HG02571 (cell line): ENCODE measurements at regions not wholly inside any gene's neighbourhood (a gene's known extent, or its start where the extent isn't known, plus 50 kb on each side); places are given as distances from the start of the nearest gene placed in this dataset.
"Not testable (repeated sequence)": the region's sequence is repeated elsewhere in the genome, so short reads cannot be mapped to it uniquely, and the experiment has no call there.

Experiments
- ATAC-seq: cut with Tn5 transposase; IDR thresholded peaks from one replicate; pipeline ENCODE4 v1.9.1; 2021; ENCODE audit warnings: mild to moderate bottlenecking, moderate library complexity; ENCODE audit not compliant: unreplicated experiment

DNA sequence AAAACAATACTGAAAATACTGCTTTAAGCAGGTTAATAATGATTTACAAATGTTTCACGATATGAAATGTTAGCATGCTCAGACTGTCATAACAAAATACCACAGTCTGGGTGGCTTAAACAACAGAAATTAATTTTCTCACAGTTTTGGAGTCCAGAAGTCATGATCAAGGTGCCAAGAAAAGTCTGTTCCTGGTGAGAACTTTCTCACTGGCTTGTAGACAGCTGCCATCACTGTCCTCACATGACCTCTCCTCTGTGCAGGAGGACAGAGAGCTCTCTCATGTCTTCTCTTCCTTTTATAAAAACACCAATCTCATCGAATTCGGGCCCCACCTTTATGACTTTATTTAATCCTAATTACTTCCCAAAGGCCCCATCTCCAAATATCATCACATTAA, 426.7 kb downstream of the KLHL13 start:
- no peak for ATAC-seq

DNA sequence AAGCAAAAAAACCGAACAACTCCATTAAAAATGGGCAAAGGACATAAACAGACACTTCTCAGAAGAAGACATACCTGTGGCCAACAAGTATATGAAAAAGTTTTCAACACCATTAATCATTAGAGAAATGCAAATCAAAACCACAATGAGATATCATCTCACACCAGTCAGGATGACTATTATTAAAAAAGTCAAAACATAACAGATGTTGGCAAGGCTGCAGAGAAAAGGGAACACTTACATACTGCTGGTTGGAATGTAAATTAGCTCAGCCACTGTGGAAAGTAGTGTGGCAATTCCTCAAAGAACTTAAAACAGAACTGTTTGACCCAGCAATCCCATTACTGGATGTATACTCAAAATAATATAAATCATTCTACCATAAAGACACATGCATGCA, 436.3 kb downstream of the KLHL13 start:
- ATAC-seq = no peak

DNA sequence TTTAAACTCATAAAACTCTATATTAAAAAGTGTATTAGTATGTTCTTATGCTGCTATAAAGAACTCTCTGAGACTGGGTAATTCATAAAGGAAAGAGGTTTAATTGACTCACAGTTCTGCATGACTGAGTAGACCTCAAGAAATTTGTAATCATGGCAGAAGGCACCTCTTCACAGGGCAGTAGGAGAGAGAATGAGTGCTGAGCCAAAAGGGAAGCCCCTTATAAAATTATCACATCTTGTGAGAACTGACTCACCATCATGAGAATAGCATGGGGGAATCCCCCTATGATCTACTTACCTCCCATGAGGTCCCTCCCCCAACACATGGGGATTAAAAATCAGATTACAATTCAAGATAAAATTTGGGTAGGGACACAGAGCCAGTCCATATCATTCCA, 463.2 kb downstream of the KLHL13 start:
- ATAC-seq = no peak

DNA sequence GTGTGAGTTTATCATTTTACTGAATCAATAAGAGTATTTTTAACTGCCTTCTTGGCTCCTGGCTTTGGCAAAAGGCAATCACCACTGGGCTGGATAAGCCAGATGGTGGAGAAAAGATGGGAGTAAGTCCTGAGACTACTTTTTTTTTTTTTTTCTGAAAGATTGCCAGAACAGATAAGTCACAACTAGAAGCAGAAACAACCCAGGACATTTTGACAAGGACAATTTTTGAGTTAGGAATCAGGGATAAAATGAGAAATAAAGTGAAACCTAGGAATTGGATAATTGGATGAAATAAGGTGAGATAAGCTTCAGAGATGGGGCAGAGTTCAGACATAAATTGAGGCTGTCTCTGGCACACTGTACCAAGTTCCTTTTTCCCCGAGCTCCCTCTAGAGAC, 471.0 kb downstream of the KLHL13 start:
- no peak for ATAC-seq

DNA sequence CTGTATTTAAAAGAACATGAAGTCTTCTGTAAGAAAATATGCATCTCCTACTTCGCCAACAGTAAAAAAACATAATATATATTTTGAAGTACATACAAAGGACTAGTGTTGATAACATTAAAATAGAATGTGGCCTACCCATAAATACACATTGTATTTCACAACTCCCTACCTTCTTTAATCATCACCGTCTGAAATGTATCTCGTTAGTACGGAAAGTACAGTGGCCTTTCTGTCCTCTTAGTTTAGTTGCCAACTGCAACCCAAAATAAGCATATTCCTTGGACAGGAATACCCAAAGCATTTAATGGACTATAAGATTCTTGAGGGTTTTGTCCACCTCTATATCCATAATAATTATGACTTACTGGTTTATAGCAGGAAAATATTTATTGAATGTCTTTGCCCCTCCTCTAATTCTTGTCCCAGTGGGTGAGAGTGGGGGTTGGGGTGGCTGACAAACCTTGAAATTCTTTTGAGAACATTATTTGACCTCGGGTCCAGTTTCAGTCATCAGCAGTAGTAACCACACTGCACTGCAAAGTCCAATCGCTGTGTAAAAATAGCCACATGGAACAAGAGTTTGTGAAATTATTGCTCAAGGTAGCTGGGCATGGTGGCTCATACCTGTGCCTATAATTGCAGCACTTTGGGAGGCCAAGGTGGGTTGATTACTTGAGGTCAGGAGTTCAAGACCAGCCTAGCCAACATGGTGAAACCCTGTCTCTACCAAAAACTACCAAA, 474.5 kb downstream of the KLHL13 start:
- no peak for ATAC-seq

DNA sequence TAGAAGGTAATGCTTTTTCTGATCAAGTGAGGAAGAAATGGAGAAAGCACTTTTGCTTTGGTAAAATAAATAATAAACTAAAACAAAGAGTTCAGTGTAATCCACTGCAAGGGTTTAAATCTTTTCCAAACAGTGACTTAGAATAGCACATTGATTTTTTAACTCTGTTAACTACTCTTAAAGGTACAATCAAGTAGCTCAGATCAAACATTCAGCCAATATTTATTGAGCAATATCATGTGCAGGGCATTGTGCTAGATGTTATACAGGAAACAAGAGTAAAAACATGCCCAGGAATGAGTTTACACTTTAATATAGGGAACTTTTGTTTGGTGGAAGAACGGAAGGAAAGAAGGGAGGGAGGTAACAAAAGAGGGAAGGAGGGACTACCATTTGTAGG, 479.8 kb downstream of the KLHL13 start:
- ATAC-seq = no peak

DNA sequence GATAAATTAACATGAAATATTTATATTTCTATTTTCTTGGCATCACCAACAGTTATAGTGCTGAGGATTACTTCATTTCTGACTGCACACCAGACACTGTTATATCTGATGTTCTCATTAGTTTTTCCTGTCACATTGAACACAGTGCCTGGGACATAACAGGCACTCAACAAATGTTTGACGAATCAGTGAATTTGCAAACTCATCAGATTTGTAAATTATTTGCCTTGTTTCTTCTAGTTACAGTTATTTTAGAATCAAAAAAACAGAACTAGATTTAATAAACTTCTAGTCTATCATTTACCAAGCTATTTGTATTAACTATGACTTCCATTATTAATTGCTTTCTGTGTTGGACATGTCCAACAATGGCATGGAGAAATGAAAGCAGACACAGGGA, 483.3 kb downstream of the KLHL13 start:
- ATAC-seq = no peak

DNA sequence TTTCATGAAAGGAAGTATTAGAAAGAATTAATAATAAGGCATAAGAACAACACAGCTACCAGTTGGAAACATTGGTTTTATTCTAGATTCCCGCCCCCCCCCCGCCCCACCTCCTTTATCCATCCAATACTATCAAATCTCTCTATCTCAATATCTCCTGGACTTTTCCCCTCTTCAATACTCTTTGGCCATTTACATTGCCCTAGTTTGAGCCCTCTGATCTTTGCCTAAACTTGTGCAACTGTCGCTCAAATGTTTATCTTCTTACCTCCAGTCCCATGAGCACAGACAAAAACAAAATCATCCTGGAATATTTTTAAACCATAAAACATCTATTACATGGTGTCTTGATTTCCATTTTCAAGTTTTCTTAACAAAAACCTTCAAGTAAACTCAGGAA, 488.2 kb downstream of the KLHL13 start:
- ATAC-seq = no peak

DNA sequence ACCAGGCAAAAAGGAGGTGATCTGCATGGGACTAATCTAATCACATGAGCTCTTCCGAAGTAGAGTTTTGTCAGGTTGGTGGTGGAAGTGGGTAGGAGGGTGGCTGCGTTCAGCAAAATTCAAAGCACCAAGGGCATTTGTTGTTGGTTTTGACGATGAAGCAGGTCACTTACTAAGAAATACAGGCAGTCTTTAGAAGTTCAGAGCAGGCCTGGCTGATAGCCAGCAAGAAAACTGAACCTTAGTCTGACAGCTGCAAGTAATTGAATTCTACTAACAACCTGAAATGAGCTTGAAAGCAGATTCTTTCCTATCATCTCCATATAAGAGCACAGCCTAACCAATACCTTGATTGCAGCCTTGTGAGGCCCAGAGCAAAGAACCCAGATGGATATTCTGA, 505.8 kb downstream of the KLHL13 start:
- ATAC-seq = no peak

DNA sequence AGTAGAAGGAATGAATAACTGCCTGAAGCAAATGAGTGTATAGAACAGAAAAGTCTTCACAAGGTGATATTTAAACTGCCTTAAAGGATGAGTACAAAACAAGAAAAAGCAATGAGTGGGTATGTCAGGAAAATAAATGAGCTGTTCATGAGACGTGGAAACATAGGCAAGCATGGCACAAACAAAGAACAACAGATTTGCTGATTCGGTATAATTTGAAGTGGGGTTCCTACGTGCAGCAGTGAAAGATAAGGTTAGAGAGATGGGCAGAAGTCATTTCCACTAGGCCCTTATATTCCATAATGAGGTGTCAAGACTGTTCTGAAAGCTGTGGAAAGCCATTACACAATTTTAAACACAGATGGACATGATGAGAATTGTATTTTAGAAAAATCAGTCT, 506.6 kb downstream of the KLHL13 start:
- no peak for ATAC-seq

DNA sequence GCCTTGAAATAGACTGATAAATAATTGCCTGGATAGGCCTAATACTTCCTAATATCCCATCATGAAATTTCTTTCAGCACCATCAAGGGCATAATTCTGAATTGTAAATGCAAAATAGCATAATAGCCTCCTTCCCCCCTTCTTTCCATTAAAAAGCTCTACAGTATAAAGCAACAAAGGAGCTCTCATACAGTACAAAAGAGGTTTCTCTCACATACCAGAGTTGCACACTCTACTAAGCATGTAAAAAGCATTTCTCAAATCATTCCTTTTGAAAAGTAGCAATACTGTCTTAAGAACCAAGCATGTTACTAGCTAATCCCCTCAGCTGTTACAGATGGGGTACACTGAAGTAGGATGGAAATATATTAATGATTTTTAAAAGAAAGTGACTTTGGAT, 509.0 kb downstream of the KLHL13 start:
- no peak for ATAC-seq

DNA sequence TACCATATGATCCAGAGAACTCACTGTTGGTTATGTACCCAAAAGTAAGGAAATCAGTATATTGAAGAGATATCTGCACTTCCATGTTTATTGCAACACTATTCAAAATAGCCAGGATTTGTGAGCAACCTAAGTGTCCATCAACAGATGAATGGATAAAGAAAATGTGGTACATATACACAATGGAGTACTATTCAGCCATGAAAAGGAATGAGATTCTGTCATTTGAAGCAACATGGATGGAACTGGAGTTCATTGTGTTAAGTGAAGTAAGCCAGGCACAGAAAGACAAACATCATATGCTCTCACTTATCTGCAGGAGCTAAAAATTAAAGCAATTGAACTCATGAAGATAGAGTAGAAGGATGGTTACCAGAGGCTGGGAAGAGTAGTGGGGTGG, 510.5 kb downstream of the KLHL13 start:
- ATAC-seq = not testable (repeated sequence)

DNA sequence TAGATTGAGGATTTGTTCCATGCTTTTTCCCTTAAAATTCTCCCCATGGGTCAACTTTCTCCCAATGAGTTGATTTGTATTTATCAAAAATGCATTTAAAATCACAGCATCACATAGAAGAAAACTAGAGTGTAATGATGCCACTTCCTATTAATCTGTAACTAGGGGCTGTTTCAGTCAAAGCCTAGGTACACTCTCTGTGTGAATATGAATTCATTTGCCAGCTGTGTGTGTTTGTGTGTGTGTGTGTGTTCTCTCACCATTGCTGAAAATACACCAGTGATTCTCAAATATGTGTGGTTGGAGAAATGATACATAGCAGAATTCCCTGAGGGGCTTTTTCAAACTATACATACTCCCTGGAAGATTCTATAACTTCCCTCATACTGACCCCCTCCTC, 546.5 kb downstream of the KLHL13 start:
- no peak for ATAC-seq

DNA sequence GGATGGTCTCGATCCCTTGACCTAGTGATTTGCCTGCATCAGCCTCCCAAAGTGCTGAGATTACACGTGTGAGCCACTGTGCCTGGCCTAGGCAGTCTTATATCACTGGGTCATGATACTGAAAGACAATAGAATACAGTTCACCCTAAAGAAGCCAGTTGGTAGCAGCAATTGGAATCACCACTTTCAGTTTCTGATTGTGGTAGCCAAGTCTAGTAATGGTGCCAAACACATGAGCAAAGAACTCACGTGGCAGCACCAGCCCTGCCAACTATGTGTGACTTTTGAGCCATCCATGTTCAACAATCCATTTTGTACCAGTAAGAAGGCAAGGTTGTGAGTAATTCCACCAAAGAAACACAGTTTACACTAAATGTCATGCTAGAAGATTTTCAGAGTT, 548.4 kb downstream of the KLHL13 start:
- no peak for ATAC-seq

DNA sequence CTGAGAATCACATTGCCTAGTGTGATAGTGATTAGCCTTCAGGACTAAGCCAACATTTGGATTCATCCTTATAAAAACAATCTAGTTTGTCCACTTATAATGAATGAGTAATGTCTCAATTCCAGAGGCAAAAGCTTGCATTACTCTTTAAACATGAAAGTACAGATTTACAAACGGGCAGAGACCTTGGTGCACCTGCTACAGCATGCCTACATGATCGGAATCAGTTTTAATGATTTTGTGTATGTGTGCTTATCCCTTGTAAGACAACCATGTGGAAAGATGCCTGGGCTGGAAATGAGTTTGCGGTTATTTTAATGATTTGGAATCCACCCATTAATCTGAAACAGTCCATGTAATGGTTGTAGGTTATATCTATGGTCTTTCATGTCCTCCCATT, 572.7 kb downstream of the KLHL13 start:
- ATAC-seq = no peak

DNA sequence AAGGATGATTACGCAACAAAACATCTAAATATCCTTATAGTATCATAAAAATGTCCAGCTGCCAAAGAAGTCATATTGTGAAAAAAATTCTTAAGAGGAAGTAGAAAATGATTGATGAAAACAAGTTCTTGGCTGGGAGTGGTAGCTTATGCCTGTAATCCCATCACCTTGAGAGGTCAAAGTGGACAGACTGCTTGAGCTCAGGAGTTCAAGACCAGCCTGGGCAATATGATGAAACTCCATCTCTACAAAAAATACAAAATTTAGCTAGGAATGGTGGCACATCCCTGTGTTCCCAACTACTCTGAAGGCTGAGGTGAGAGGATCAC, 577.6 kb downstream of the KLHL13 start:
- ATAC-seq = no peak

DNA sequence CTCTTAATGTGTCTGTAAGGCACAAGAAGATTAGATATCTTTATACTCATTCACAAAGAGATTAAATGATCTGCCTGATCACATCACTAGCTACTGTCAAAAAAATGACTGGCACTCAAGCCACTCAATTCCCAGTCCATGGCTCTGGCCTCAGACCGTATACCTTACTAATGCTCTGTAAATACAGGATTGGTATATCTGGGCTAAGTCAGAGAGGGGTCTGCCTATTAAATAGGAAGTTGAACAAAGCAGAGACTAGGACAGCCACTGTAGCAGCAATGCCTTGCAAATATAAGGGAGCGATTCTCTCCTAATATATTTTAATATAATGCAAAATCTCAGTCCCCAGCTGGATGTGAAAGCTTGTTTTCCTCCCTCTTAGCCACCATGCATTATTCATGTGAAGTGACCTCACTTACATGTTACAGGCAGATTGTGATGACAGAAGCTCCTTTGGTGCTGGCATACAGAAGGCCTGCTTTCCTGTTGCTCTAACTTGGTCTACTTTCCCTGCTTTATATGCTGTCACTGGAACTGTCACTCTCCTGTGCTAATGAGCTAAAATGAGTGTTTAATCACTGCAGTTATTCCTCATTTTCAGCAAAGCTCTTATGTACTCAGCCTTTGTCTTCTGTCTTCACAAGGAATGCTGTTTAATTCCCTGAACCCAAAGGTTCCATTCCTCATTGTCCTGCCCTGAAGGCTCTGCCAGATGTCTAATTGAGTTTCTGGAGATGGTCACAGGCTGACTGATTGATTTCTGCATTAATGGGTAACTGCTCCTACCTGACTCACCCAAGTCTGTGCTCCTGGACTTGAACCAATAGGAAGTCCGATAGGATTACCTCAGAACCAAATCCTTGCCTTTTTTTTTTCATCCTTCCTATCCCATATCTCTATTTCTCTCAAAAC, 578.2 kb downstream of the KLHL13 start:
- no peak for ATAC-seq

DNA sequence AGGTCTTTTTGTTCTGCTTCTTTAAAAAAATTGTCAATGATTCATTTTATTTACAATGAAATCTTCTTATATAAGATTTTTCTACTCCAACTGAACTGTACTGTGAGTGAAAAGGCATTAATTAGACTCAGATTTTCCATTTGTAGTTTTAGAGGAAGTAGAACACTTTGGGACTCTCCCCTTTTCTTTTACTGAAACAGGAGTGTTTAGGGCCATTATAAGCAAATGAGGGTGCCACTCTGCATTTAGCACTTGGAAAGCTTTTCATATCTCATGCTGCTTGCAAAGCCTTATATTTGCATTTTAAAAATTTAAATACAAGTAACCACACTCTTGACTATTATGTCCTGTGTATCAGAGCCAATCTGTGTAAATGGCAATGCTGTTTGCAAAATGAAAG, 584.3 kb downstream of the KLHL13 start:
- no peak for ATAC-seq

DNA sequence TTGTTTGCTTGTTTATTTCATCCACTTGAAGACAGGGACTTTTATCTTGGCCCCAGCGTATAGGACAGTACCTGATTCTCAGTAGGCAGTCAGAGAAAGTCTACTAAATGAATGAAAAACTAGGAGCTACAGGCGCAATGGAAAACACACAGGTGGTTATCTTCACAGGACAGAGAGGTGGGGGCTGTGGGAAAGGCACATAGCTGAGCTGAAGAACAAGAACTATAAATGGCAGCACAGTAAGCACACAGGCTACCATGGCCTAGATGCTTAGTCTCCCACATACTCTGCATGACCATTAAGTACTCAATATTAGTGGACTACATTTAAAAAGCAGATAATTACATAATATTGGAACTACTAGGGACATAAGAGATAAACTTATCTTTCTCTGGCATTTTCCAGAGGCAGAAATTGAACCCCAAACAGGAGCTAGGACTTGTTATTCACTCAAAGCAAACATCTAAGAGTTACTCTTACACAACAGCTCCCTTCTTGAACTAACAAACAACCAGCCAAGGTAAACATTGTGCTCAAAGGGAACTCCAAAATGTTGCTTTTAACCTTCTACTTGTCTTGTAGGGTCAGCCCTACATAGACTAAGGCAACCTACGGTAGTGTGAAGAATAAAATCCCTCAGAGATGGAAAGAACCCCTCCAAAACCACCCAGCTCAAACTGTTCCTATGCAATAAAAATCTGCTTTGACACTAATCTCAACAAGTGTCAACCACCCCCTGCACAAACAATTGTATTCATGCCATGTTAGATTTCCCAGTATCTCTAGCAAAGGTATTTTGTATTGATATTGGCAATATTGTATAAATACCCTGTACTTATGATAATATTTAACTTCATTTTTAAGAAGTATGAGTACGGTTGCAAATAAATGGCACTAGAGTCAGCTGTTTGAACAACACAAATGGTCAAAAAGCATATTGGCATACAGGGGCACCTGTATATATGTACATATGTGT, 593.6 kb downstream of the KLHL13 start:
- no peak for ATAC-seq

DNA sequence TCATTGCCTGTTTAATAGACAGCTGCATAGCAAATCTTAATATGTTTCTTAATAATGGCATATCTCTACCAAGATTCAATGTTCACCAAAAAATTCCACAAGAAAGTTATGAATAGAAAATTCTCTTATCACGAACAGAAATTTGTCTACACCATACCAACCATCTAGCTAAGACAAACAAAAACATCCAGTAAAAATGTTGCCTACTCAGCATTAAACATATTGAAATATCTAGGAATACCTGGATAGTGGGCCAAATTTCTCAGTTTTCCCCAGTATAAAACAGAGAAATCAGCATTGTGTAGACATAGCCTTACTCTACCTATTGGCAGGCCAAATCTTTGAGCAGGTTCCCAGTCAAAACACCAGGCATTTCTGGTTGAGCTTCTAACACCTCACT, 598.6 kb downstream of the KLHL13 start:
- no peak for ATAC-seq

DNA sequence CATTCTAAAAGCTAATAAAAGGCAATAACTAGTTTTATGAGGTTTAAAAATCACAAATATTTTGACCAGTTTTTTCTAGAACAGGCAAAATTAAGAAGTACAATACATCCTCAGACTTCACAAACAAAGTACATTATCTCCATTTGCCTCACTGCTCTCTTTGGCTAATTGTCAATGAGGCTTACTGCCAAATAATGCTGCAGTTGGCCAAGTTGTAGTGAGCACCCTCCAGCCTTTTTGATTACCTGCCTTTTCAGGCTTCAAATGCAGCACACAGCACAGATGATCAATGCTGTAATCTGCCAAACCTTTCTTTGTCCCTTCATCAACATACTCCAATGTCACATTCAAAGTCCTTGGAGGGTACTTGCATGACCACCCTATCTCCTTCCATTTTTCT, 605.2 kb downstream of the KLHL13 start:
- no peak for ATAC-seq
